Astrocyte (in vitro differentiated cells and primary cell): ENCODE measurements at regions not wholly inside any gene's neighbourhood (a gene's known extent, or its start where the extent isn't known, plus 50 kb on each side); places are given as distances from the start of the nearest gene placed in this dataset.

Source experiments
- EZH2 ChIP-seq: IDR thresholded peaks from 2 replicates; pipeline ENCODE4 v1.6.1; 2012; ENCODE audit warnings: mild to moderate bottlenecking, low read length, inconsistent platforms; ENCODE audit not compliant: insufficient read depth
- TF ChIP-seq, protein P1 (sequence below): IDR thresholded peaks from 2 replicates; pipeline ENCODE4 v1.5.1; 2011; ENCODE audit warnings: low read depth, mild to moderate bottlenecking, inconsistent platforms, low read length, moderate library complexity; ENCODE audit not compliant: insufficient read depth

DNA sequence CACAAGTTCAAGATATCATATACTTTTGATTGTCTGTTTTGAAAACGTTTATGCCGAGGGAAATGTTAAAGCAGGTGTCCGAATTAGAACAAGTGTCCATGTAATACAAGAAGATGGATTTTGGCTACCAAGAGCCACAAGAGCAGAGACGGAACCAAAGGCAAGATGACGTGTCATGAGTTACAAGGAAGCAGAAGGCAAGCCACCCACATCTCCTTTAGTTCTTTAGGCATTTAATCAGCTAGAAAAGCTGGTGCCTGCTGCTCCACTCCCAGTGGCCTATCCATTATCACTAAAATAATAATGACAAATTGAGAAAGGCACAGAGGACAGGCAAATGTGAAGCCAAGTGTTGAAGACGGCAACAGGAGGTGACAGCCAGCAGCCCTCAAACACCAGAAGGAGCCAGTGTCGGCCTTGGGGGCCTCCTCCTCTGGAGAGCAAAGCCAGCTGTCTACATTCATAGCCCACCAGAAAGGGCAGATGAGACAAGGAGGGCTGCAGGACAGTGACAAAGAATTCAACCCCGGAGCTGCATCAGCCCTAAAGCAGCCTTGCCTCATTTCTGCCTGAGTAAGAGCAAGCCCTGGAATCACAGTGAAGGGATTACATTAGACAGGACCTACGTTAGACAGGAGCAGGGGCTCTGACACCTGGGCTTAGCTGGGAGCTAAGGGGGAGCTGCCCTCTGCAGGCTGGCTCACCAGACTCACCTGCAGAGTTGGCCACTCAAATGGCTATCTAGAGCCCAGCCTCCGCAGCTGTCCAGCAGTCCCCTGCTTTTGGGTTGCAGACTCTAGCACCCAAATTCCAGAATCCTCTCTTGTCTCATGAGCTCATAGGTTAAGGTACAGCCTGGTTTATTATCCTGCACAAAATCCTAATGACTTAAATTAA lies 569.9 kb downstream of the UQCRFS1 start:
- TF ChIP-seq, protein P1, sequence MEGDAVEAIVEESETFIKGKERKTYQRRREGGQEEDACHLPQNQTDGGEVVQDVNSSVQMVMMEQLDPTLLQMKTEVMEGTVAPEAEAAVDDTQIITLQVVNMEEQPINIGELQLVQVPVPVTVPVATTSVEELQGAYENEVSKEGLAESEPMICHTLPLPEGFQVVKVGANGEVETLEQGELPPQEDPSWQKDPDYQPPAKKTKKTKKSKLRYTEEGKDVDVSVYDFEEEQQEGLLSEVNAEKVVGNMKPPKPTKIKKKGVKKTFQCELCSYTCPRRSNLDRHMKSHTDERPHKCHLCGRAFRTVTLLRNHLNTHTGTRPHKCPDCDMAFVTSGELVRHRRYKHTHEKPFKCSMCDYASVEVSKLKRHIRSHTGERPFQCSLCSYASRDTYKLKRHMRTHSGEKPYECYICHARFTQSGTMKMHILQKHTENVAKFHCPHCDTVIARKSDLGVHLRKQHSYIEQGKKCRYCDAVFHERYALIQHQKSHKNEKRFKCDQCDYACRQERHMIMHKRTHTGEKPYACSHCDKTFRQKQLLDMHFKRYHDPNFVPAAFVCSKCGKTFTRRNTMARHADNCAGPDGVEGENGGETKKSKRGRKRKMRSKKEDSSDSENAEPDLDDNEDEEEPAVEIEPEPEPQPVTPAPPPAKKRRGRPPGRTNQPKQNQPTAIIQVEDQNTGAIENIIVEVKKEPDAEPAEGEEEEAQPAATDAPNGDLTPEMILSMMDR: no peak
- TF ChIP-seq EZH2: no peak
